ENCODE measurements at regions not wholly inside any gene's neighbourhood (a gene's known extent, or its start where the extent isn't known, plus 50 kb on each side); places are given as distances from the start of the nearest gene placed in this dataset.
"Not testable (repeated sequence)": the region's sequence is repeated elsewhere in the genome, so short reads cannot be mapped to it uniquely, and the experiment has no call there.

GRCh38 chr19:20278342-20278741 lies 111.3 kb downstream of the ZNF486 start:
- WGBS, 2 donors = 93 to 97% methylated on average over 7 of the region's 7 CpGs
- Histone ChIP-seq H3K36me3 (ENCODE audit: control insufficient read depth in 2 of 2, insufficient read depth in 2 of 2, low read length in 1 of 2) (no peaks in the 10 kb centered on the region), H3K27ac (ENCODE audit: low read depth in 2 of 2, low read length in 1 of 2) (no peak overlapping the region), H3K4me1 (ENCODE audit: control insufficient read depth in 2 of 2, insufficient read depth in 2 of 2, low read length in 1 of 2) (no peaks in the 10 kb centered on the region), H3K27me3 (ENCODE audit: control insufficient read depth in 1 of 2, insufficient read depth in 2 of 2, low read length in 2 of 2) (no peaks in the 10 kb centered on the region), H3K4me3 (ENCODE audit: low read depth in 1 of 2, low read length in 2 of 2) (no peak overlapping the region), H3K9me3 (ENCODE audit: control insufficient read depth in 2 of 2, insufficient read depth in 1 of 2, low read depth in 1 of 2, low read length in 1 of 2) (peaks cover 4 to 6% of the 10 kb centered on the region in 2 donors)

- not testable (repeated sequence) for H3K36me3 ChIP-seq (ENCODE audit: control insufficient read depth in 2 of 2, insufficient read depth in 2 of 2, low read length in 1 of 2); H3K27ac ChIP-seq (ENCODE audit: low read depth in 2 of 2, low read length in 1 of 2); H3K27me3 ChIP-seq (ENCODE audit: control insufficient read depth in 1 of 2, insufficient read depth in 2 of 2, low read length in 2 of 2); H3K9me3 ChIP-seq (ENCODE audit: control insufficient read depth in 2 of 2, insufficient read depth in 1 of 2, low read depth in 1 of 2, low read length in 1 of 2); H3K4me3 ChIP-seq (ENCODE audit: low read depth in 1 of 2, low read length in 2 of 2); H3K4me1 ChIP-seq (ENCODE audit: control insufficient read depth in 2 of 2, insufficient read depth in 2 of 2, low read length in 1 of 2)
- 32 to 40% methylated on average over 1 of the region's 1 CpG for WGBS, 2 donors
Measured at GRCh38 chr19:20276732-20277082, 109.7 kb downstream of the ZNF486 start.

- H3K4me1 ChIP-seq (ENCODE audit: control insufficient read depth in 2 of 2, insufficient read depth in 2 of 2, low read length in 1 of 2) = no peaks in the 10 kb centered on the region
- WGBS, 2 donors = 79 to 83% methylated on average over 9 of the region's 9 CpGs
- H3K9me3 ChIP-seq (ENCODE audit: control insufficient read depth in 2 of 2, insufficient read depth in 1 of 2, low read depth in 1 of 2, low read length in 1 of 2) = peaks cover 4 to 6% of the 10 kb centered on the region in 2 donors
- no peak overlapping the region for H3K4me3 ChIP-seq (ENCODE audit: low read depth in 1 of 2, low read length in 2 of 2)
- H3K27me3 ChIP-seq (ENCODE audit: control insufficient read depth in 1 of 2, insufficient read depth in 2 of 2, low read length in 2 of 2) = no peaks in the 10 kb centered on the region
- no peaks in the 10 kb centered on the region for H3K36me3 ChIP-seq (ENCODE audit: control insufficient read depth in 2 of 2, insufficient read depth in 2 of 2, low read length in 1 of 2)
- H3K27ac ChIP-seq (ENCODE audit: low read depth in 2 of 2, low read length in 1 of 2) = no peak overlapping the region
Measured at GRCh38 chr19:20276011-20276731, 109.2 kb downstream of the ZNF486 start.

GRCh38 chr19:20273951-20274570 lies 107.0 kb downstream of the ZNF486 start:
- H3K4me1 ChIP-seq (ENCODE audit: control insufficient read depth in 2 of 2, insufficient read depth in 2 of 2, low read length in 1 of 2) = no peaks in the 10 kb centered on the region
- no peak overlapping the region for H3K4me3 ChIP-seq (ENCODE audit: low read depth in 1 of 2, low read length in 2 of 2)
- H3K9me3 ChIP-seq (ENCODE audit: control insufficient read depth in 2 of 2, insufficient read depth in 1 of 2, low read depth in 1 of 2, low read length in 1 of 2) = peaks cover 4 to 6% of the 10 kb centered on the region in 2 donors
- 63 to 64% methylated on average over 4 of the region's 4 CpGs for WGBS, 2 donors
- no peaks in the 10 kb centered on the region for H3K36me3 ChIP-seq (ENCODE audit: control insufficient read depth in 2 of 2, insufficient read depth in 2 of 2, low read length in 1 of 2)
- no peaks in the 10 kb centered on the region for H3K27me3 ChIP-seq (ENCODE audit: control insufficient read depth in 1 of 2, insufficient read depth in 2 of 2, low read length in 2 of 2)
- no peak overlapping the region for H3K27ac ChIP-seq (ENCODE audit: low read depth in 2 of 2, low read length in 1 of 2)

GRCh38 chr19:20273376-20273775 lies 106.4 kb downstream of the ZNF486 start:
- Histone ChIP-seq H3K4me3 (ENCODE audit: low read depth in 1 of 2, low read length in 2 of 2) (no peak overlapping the region), H3K36me3 (ENCODE audit: control insufficient read depth in 2 of 2, insufficient read depth in 2 of 2, low read length in 1 of 2) (no peaks in the 10 kb centered on the region), H3K4me1 (ENCODE audit: control insufficient read depth in 2 of 2, insufficient read depth in 2 of 2, low read length in 1 of 2) (no peaks in the 10 kb centered on the region), H3K27me3 (ENCODE audit: control insufficient read depth in 1 of 2, insufficient read depth in 2 of 2, low read length in 2 of 2) (no peaks in the 10 kb centered on the region), H3K9me3 (ENCODE audit: control insufficient read depth in 2 of 2, insufficient read depth in 1 of 2, low read depth in 1 of 2, low read length in 1 of 2) (peaks cover 4 to 6% of the 10 kb centered on the region in 2 donors), H3K27ac (ENCODE audit: low read depth in 2 of 2, low read length in 1 of 2) (no peak overlapping the region)
- 50 to 54% methylated on average over 3 of the region's 3 CpGs for WGBS, 2 donors

GRCh38 chr19:20272627-20273010 lies 105.6 kb downstream of the ZNF486 start:
- H3K27ac ChIP-seq (ENCODE audit: low read depth in 2 of 2, low read length in 1 of 2); H3K36me3 ChIP-seq (ENCODE audit: control insufficient read depth in 2 of 2, insufficient read depth in 2 of 2, low read length in 1 of 2); H3K4me3 ChIP-seq (ENCODE audit: low read depth in 1 of 2, low read length in 2 of 2); H3K9me3 ChIP-seq (ENCODE audit: control insufficient read depth in 2 of 2, insufficient read depth in 1 of 2, low read depth in 1 of 2, low read length in 1 of 2); H3K27me3 ChIP-seq (ENCODE audit: control insufficient read depth in 1 of 2, insufficient read depth in 2 of 2, low read length in 2 of 2); H3K4me1 ChIP-seq (ENCODE audit: control insufficient read depth in 2 of 2, insufficient read depth in 2 of 2, low read length in 1 of 2): not testable (repeated sequence)
- 84 to 89% methylated on average over 8 of the region's 8 CpGs for WGBS, 2 donors

- WGBS, 2 donors = 90 to 94% methylated on average over 7 of the region's 7 CpGs
- not testable (repeated sequence) for H3K27ac ChIP-seq (ENCODE audit: low read depth in 2 of 2, low read length in 1 of 2); H3K9me3 ChIP-seq (ENCODE audit: control insufficient read depth in 2 of 2, insufficient read depth in 1 of 2, low read depth in 1 of 2, low read length in 1 of 2); H3K36me3 ChIP-seq (ENCODE audit: control insufficient read depth in 2 of 2, insufficient read depth in 2 of 2, low read length in 1 of 2); H3K4me3 ChIP-seq (ENCODE audit: low read depth in 1 of 2, low read length in 2 of 2); H3K27me3 ChIP-seq (ENCODE audit: control insufficient read depth in 1 of 2, insufficient read depth in 2 of 2, low read length in 2 of 2); H3K4me1 ChIP-seq (ENCODE audit: control insufficient read depth in 2 of 2, insufficient read depth in 2 of 2, low read length in 1 of 2)
Measured at GRCh38 chr19:20271927-20272626, 105.1 kb downstream of the ZNF486 start.

- Histone ChIP-seq H3K27me3 (ENCODE audit: control insufficient read depth in 1 of 2, insufficient read depth in 2 of 2, low read length in 2 of 2) (no peaks in the 10 kb centered on the region), H3K9me3 (ENCODE audit: control insufficient read depth in 2 of 2, insufficient read depth in 1 of 2, low read depth in 1 of 2, low read length in 1 of 2) (peaks cover 4 to 6% of the 10 kb centered on the region in 2 donors), H3K4me1 (ENCODE audit: control insufficient read depth in 2 of 2, insufficient read depth in 2 of 2, low read length in 1 of 2) (no peaks in the 10 kb centered on the region), H3K27ac (ENCODE audit: low read depth in 2 of 2, low read length in 1 of 2) (no peak overlapping the region), H3K4me3 (ENCODE audit: low read depth in 1 of 2, low read length in 2 of 2) (no peak overlapping the region), H3K36me3 (ENCODE audit: control insufficient read depth in 2 of 2, insufficient read depth in 2 of 2, low read length in 1 of 2) (no peaks in the 10 kb centered on the region)
- WGBS, 2 donors = 64 to 69% methylated on average over 12 of the region's 12 CpGs
Measured at GRCh38 chr19:20271215-20271926, 104.4 kb downstream of the ZNF486 start.

GRCh38 chr19:20269461-20269860 lies 102.4 kb downstream of the ZNF486 start:
- Histone ChIP-seq H3K4me3 (ENCODE audit: low read depth in 1 of 2, low read length in 2 of 2) (no peak overlapping the region), H3K4me1 (ENCODE audit: control insufficient read depth in 2 of 2, insufficient read depth in 2 of 2, low read length in 1 of 2) (no peaks in the 10 kb centered on the region), H3K27me3 (ENCODE audit: control insufficient read depth in 1 of 2, insufficient read depth in 2 of 2, low read length in 2 of 2) (no peaks in the 10 kb centered on the region), H3K36me3 (ENCODE audit: control insufficient read depth in 2 of 2, insufficient read depth in 2 of 2, low read length in 1 of 2) (no peaks in the 10 kb centered on the region), H3K9me3 (ENCODE audit: control insufficient read depth in 2 of 2, insufficient read depth in 1 of 2, low read depth in 1 of 2, low read length in 1 of 2) (no peaks in the 10 kb centered on the region), H3K27ac (ENCODE audit: low read depth in 2 of 2, low read length in 1 of 2) (no peak overlapping the region)
- whole genome bisulfite sequencing, 2 donors = 89 to 92% methylated on average over 7 of the region's 7 CpGs
